DMS53 treated with DMSO at 0.1 percent for 48 hours (cell line): ENCODE measurements at regions not wholly inside any gene's neighbourhood (a gene's known extent, or its start where the extent isn't known, plus 50 kb on each side); places are given as distances from the start of the nearest gene placed in this dataset.
"Not testable (repeated sequence)": the region's sequence is repeated elsewhere in the genome, so short reads cannot be mapped to it uniquely, and the experiment has no call there.

Source experiments
- DNase-seq: peaks from one replicate; lab custom pipeline; 2025; ENCODE audit not compliant: unreplicated experiment; lab: John Stamatoyannopoulos, UW

DNA sequence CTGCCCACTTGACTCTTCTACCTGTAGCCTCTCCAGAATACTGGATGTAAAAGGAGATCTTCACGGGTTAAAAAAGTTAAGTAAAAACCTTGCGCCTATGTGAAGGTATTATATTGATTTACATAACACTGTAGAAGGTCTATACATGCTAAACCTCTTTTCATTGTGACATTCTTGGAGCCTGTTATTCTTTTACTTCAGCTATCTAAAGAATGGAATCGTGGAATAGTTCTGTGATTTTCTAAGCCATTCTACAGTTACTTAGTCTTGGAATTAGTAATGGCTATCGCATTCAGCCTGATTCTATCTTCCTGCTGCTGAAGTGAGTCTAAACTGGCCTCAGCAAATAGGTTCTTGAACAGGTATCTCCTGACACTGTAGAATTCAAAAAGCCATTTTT, 430.0 kb upstream of the DPH6 start:
- DNase-seq, result no peak

DNA sequence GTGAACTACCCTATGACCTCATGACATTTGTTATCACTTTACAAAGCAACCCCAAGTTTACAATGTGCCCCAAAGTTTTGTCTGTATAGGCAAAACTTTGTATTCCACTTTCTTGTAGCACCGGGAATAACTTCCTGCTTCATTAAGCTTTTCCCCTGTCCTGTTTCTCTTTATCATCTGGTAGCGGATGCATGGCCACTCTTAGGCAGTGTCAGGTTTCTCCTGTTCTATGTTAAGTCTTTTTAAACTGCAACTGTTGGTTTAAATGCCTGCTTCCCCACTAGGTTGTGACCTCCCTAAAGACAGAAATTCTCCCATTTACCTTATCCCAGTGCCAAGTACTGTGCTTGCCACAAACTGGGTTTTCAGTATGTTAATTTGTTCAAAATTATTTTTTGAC, 433.6 kb upstream of the DPH6 start:
- no peak for DNase-seq

DNA sequence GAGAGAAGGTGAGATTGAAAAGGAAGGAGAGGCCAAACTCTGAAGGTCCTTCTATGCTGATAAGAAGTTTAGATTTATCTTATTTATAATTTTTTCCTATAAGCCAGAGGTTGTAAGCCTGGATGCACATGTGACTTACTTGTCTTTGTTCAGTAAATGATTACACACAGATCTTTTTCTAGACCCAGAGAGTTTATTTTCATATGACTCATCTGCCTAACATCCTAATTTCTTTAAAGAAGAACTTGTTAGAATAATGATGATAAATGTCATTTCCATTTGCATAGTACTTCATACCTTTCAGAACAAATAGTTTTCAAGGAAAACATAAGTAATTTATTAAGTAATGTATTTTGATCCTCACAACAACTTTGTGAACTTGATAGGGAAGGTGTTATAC, 434.8 kb upstream of the DPH6 start:
- no peak for DNase-seq

DNA sequence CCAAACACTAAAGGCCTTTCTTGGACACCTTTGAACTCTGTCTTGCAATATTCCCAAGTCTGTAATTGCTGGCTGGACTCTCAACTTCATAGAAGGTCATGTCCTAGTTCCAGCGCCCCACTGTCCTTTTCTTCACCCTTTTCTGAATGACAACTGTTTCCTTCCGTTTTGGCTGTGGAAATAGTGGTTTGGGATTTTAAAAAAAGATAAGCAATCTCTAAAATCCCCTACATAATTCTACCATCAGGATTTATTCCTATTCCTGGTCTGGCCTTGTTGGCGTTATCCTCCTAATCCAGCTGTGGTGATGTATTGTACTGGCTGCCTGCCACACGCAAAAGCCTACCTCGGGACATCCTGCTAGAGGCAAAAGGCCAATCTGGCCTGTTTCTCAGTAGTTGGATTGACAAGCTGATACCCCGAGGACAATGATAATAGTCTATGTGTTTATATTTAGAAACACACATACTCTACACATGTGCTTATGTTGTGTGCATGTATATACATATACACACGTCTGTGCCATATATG, 440.3 kb upstream of the DPH6 start:
- no peak for DNase-seq

DNA sequence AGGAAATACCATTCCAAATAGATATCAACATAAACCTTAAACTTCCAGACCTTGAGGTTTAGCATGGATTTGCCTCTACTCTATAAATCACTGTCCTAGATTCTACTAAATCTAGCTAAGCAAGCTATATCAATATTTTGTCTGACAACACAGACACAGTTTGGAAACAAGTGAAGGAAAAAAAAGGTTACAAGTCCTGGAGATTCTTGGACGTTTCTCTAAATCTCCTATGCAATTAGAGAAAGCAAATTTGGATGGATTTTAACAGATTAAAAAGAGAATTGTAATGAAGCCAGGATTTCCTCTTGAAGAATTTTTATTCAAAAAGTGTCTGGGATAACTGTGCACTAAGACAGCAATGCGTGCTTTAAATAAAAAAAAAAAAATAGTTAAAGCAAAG, 441.1 kb upstream of the DPH6 start:
- DNase-seq, result no peak

DNA sequence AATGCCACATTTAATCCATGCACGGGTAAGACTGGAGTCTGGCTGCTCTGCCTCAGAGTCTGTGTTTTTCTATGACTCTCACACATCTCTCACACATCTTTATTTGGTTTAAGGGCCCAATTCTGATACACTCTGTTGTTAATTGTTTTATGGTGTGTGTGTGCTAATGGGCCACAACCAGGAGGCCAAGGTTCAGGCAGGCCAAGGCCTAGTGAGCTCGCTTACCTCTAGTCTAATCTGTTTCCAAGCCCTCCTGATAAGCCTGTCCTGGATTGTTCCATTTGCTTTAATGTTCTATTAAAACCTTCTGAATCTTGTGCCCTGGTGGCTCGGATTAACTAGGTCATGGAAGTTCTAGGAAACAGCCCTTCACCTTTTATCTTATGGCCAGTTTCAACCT, 445.4 kb upstream of the DPH6 start:
- no peak for DNase-seq

DNA sequence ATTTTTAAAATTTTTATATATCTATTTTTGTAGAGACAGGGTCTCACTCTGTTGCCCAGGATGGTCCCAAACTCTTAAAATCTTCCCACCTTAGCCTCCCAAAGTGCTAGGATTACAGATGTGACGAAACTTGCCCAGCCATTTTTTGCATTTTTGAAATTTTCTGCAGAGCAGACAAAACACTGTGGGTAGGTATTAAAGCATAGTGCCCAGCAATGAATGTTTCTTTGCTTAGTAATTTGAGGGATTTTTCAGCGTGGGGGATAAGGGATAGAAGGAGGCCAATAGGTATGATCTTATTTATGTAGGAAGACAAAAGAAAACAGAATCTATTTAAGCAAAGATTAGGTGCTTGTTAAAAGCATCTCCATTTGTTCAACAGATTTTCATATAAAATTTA, 446.8 kb upstream of the DPH6 start:
- DNase-seq, result no peak

DNA sequence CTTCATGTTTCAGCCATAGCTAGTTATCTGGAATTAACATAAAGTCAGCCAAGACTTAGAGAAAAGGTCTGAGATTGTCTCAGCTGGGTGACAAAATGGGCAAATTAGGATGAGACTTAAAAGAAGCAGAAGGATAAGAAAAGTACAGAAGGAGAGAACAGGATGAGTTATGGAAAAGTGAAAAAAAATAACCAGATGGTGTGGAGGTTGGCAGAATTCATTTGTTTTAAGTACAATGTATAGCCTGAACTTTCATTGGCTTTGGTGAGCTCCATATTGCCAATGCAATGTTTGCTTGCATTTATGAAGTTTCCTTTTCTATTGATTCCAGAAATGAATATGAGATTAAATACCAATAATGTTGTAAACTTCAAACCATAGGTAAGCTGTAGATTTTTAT, 447.2 kb upstream of the DPH6 start:
- no peak for DNase-seq

DNA sequence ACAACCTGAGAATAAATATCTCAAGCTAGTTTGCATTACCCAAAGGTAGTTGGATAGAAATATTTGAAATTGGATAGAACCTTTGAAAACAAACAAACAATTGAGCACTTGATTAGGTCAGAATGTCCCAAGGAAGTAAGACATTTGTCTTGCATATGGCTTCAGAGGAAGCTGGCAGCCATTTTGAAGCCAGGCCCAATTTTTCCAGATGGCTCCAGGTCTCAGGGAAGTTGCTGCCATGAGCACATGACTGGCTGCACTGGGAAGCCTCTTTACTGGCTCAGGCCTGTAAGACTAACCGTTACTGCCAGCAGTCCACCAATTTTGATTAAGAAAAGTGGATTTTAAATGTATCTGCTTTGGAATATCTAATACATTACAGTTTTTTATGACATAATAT, 448.9 kb upstream of the DPH6 start:
- no peak for DNase-seq

DNA sequence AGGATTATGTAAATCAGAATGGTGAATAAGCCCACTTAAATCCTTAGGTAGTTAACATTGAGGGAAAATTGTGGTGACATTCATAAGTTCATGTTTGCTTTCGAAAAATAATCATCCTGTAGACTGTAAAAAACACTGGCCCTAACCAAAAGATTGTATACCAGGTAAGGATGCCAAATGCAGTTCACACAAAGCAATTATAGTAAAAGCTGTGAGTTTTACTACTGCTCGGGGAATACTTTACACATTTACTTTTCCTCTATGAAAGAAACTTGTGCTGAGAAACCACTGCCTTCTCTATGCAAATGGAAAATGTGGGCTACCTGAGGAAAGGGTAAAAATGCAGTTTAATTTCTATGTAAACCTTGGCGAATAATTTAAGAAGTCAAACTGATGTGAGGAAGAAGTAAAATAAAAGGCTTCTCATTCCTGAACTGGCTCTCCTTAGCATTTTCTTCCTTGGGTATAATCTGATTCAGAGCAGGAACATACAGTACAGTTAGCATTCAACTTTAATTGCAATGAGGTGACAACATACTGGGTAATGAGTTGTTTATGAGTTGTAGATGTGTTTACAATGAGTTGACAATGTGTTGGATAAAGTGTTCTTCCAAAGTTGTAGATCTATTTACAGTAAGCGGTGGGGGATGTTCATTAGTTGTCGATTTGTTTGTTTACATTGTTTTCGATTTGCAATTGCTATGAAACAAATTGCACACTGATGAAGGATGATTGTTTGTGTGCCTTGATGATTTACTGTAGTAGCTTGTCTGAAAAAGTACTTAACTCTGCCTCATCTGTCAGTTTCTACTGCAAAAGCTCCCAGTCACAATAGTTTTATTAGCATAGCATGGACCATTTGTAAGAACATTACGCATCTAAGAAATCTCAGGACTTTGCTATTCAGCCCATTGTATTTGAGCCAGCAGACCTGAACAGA, 453.0 kb upstream of the DPH6 start:
- DNase-seq, result no peak

DNA sequence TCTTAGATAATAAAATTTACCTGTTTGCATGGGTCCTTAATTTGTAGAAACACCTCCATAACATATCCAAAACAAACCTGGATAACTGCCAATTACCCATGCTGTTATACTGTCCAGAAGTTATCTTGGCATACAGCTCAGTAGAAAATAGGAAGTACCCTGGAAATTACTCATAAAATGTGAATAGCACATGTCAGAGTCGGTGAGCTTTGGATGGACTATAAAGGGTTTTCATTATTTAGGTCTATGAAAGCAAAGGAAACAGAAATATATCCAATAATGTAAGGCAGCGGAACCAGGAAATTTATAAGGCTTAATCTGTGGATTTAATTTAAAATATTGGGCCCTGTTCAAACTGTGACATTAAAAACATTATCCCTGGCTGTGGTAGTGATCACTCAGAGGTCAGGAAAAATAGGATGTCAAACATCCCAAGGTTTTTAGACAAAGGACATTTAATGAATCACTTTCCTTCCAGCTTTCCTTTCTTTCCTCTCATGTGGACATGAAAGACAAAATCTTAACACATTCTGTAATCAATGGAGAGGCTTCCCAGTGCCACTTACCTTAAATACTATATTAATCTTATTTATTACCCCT, 459.0 kb upstream of the DPH6 start:
- DNase-seq, result no peak

DNA sequence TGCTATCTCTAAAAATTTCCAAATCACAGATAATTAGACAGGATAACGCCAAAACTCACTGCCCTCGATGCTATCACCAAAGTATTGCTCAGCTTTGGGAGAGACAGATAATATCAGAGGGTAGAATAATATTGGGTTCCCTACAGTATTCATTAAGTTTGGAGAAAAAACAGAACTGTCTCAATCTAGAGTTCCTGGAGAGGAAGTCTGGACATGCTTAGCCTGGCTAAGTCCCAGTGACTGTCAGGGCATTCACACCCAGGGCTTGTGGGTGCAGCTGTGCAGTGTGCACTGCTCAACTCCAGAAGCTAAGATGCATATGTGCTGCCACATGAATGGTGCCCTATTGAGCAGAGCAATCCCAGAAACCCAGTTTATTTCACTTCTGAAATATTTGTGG, 459.6 kb upstream of the DPH6 start:
- DNase-seq, result no peak

DNA sequence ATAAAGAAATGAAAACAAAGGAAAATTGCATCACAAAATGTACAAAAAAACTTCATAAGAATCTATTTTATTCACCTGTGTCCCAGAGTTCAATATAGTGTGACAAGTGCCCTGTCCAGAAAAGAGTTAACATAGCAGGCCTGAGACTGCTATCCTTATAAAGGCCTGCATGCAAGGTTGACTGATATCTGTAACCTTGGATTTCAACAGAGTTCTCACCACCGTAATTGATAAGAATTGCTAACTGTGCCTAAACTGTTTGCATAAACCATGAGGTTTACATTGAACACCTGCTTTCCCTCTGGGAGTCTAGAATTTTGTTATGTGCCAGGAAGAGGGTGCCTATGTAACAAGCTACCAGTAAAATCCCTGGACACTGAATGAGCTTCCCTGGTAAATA, 461.7 kb upstream of the DPH6 start:
- DNase-seq, result no peak

DNA sequence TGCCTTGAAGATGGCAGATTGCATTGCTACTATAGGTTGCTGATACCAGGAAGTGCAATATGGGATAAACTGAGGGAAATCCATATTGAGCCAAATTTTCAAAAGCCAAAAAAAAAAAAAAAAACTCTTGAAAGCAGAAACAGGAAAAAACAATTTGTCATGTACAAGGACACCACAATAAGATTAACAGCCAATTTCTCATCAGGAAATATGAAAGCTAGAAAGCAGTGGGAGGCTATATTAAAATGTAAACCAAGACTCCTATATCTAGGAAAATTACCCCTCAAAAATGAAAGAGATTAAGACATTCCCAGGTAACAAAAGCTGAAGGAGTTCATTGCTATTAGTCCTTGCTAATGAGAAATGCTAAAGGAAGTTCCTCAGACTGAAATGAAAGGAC, 462.8 kb upstream of the DPH6 start:
- DNase-seq, result no peak

DNA sequence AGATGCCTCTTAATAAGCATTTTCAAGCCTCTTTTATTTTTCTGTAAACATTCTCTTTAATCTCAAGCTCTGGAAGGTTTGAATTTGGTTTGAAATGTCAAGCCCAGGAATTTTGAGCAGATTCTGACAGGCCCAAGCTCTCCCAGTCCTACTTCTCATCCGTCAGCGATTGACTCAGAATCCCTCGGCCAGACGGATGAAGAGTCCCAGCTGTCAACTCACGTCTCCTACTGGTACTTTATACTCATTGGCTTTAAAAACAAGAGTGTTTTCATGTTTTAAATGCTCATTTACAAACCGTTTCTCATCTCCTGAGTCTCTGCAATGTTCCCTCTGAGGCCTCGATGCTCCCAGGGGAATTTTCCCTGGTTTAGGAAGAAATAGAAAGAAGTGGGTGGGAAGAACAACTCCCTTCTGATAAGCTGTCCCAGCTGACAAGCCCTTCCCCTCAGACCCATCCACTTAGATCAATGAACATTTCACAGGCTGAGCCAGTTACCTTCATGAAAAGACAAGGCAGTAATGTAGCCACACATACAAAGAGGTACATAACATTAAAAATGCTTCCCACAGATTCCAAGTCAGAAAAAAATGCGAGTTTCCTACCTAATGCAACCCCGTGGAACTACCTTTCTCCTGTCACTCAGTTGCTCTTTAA, 478.2 kb upstream of the DPH6 start:
- DNase-seq, result no peak

DNA sequence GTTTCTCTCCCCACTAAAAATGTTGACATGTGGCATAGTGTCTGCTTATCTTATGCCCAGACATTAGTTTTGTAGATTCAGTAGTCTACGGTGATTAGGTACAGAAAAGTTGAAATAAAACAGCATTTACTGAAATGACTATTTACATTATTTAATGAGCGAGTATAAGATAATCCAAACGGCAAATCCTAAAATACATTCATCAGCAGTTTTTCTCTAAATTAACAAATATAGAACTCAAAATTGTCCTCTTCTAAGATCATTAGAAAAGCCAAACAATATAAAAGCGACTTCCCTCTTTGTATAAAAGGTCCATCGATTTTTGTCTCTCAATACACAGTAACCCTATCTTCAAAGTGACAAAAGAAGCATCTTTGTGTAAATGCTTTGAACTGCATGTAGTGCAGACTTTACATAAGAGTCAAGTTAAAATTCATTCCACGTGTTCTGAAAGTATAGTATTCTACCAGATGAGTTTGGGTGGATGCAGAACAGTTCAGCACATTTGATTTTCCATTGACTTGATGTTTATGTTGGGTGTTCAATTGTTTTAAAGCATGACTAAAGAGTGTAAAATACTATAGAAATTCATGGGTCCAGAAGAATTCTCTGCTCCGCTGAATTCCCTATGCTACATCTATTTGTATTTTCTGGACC, 480.8 kb upstream of the DPH6 start:
- no peak for DNase-seq

DNA sequence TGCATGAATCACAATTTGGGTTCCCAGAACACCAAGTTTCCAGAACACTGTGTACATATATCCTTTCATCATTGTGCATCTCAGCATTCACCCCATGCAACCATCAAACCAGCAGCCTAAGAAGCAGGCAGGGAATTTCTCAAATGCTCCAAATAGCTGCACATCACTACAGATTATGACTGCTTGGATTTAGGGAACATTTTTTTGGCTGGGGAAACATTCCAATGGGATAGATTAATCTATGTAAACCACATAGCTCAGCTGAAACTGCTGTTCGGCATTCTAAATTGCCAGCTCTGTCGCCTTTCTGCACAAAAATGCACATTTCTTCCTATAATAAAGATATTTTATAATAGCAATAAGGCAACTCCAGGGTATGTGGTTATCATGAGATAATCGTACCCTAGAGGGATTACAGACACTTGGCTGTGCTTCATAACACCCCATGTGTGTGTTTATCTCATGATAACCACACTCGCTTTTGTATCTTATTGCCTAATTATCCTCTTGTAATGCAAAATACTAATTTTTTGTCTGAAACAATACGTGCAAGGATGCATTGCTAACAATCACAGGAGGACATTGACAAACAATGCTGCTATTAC, 483.7 kb upstream of the DPH6 start:
- no peak for DNase-seq

DNA sequence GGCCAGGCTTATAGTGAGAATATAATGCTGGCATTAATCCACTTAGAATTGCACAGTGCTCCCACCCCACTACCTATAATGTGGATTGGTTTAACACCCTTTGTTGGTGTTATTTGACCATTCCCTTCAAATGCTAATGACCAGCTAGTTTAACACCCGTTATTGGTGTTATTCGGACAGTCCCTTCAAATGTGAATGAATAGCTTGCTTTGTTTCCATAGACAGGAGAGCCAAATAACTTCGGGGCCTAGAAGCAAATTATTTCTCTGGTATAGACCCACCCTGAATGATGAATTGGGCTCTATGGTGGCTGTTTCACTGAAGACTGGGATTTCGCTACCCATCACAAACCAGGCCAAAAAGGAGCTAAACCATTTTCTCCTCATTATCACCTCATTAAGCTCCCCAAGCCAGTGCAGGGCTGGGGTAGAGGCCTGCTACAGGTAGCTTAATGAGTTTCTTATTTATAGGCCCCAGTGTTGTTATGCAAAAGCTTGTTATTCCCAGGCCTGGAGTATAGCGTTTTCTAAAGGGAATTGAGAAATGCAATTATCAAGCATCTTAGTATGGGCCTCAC, 494.1 kb upstream of the DPH6 start:
- no peak for DNase-seq

DNA sequence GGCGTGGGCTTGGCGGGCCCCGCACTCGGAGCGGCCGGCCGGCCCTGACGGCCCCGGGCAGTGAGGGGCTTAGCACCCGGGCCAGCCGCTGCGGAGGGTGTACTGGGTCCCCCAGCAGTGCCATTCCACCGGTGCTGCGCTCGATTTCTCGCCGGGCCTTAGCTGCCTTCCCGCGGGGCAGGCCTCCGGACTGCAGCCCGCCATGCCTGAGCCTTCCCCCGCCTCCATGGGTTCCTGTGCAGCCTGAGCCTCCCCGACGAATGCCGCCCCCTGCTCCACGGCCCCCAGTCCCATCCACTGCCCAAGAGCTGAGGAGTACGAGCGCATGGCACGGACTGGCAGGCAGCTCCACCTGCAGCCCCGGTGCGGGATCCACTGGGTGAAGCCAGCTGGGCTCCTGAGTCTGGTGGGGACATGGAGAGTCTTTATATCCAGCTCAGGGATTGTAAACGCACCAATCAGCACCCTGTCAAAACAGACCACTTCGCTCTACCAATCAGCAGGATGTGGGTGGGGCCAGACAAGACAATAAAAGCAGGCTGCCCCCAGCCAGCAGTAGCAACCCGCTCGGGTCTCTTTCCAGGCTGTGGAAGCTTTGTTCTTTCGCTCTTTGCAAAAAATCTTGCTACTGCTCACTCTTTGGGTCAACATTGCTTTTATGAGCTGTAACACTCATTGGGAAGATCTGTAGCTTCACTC, 501.2 kb upstream of the DPH6 start:
- not testable (repeated sequence) for DNase-seq

DNA sequence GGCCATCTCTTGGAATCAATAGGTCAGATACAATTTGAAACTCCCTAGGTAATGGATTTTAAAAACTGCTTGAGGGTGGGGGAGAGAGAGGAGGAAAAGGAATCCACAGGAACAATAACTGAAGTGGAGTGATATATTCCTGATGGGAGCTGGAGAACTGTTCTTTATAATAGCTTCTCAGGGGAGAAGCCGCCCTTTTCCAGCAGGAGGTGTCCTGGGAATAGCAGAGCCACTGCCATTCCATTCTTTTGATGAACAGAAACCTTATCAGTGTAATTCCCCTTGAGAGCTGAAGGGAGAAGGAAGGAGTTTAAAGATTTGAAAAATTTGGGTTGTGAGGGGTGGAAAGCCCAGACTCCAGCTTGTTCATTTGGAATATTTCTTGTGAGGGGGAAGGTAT, 504.9 kb upstream of the DPH6 start:
- DNase-seq, result no peak
